ENCODE measurements at regions not wholly inside any gene's neighbourhood (a gene's known extent, or its start where the extent isn't known, plus 50 kb on each side); places are given as distances from the start of the nearest gene placed in this dataset.

- H3K27me3 ChIP-seq (ENCODE audit: control insufficient read depth, insufficient read depth, low read length) = no peaks in the 10 kb centered on the region
- CTCF ChIA-PET = no interaction called here
- DNase-seq (ENCODE audit: low read depth) = no peak
- TF ChIP-seq CTCF (IDR thresholded peaks at IDR 0.05; ENCODE audit: insufficient read depth, low read depth, low read length) = no peak
- POLR2A ChIA-PET = no interaction called here
- H3K36me3 ChIP-seq (ENCODE audit: control insufficient read depth, insufficient read depth, low read length) = no peaks in the 10 kb centered on the region
- no peak overlapping the region for H3K4me3 ChIP-seq (ENCODE audit: low read depth, low read length)
Observed at GRCh38 chr11:134893810-134894685, 482.0 kb upstream of the B3GAT1 start.

- ChIA-PET CTCF (no interaction called here), POLR2A (no interaction called here)
- DNase-seq (ENCODE audit: low read depth) = no peak
- no peaks in the 10 kb centered on the region for H3K27me3 ChIP-seq (ENCODE audit: control insufficient read depth, insufficient read depth, low read length)
- TF ChIP-seq CTCF (IDR thresholded peaks at IDR 0.05; ENCODE audit: insufficient read depth, low read depth, low read length) = no peak
- H3K4me3 ChIP-seq (ENCODE audit: low read depth, low read length) = no peak overlapping the region
- H3K36me3 ChIP-seq (ENCODE audit: control insufficient read depth, insufficient read depth, low read length) = no peaks in the 10 kb centered on the region
Observed at GRCh38 chr11:134890446-134890845, 478.4 kb upstream of the B3GAT1 start.

- no peak for DNase-seq (ENCODE audit: low read depth)
- no peaks in the 10 kb centered on the region for H3K36me3 ChIP-seq (ENCODE audit: control insufficient read depth, insufficient read depth, low read length)
- no peak for TF ChIP-seq CTCF (IDR thresholded peaks at IDR 0.05; ENCODE audit: insufficient read depth, low read depth, low read length)
- H3K27me3 ChIP-seq (ENCODE audit: control insufficient read depth, insufficient read depth, low read length) = no peaks in the 10 kb centered on the region
- POLR2A ChIA-PET = no interaction called here
- CTCF ChIA-PET = no interaction called here
- H3K4me3 ChIP-seq (ENCODE audit: low read depth, low read length) = no peak overlapping the region
Observed at GRCh38 chr11:134889832-134890231, 477.8 kb upstream of the B3GAT1 start.

- TF ChIP-seq CTCF (IDR thresholded peaks at IDR 0.05; ENCODE audit: insufficient read depth, low read depth, low read length) = no peak
- DNase-seq (ENCODE audit: low read depth) = no peak
- CTCF ChIA-PET = no interaction called here
- H3K4me3 ChIP-seq (ENCODE audit: low read depth, low read length) = no peak overlapping the region
- no peaks in the 10 kb centered on the region for H3K36me3 ChIP-seq (ENCODE audit: control insufficient read depth, insufficient read depth, low read length)
- POLR2A ChIA-PET = no interaction called here
- no peaks in the 10 kb centered on the region for H3K27me3 ChIP-seq (ENCODE audit: control insufficient read depth, insufficient read depth, low read length)
Observed at GRCh38 chr11:134888821-134889220, 476.8 kb upstream of the B3GAT1 start.

- ChIA-PET CTCF (no interaction called here), POLR2A (no interaction called here)
- Histone ChIP-seq H3K4me3 (ENCODE audit: low read depth, low read length) (no peak overlapping the region), H3K36me3 (ENCODE audit: control insufficient read depth, insufficient read depth, low read length) (no peaks in the 10 kb centered on the region), H3K27me3 (ENCODE audit: control insufficient read depth, insufficient read depth, low read length) (no peaks in the 10 kb centered on the region)
- no peak for DNase-seq (ENCODE audit: low read depth)
- no peak for TF ChIP-seq CTCF (IDR thresholded peaks at IDR 0.05; ENCODE audit: insufficient read depth, low read depth, low read length)
Observed at GRCh38 chr11:134887896-134888295, 475.9 kb upstream of the B3GAT1 start.

Measured in BJ (cell line).